K562 (cell line): ENCODE measurements at regions not wholly inside any gene's neighbourhood (a gene's known extent, or its start where the extent isn't known, plus 50 kb on each side); places are given as distances from the start of the nearest gene placed in this dataset.
A peak's percentile ranks its signal among the peaks of the same experiment; 100 is the strongest.

Experiments used
- ATAC-seq: fragments of 200-7000 bp; cut with Tn5 transposase; 3 replicates; pipeline ENCODE4 v1.9.1; 2020; ENCODE audit warnings: moderate library complexity
- BruUV-seq: library from RNA; stranded (reverse); fragments of 400-500 nt; replicated peaks from 2 replicates; lab custom pipeline; 2021; lab: Mats Ljungman, UMichigan
- CTCF ChIA-PET: fragments of 300-600 bp; formaldehyde crosslinking; extraction: SDS; loops from one replicate; lab custom pipeline; 2021; ENCODE audit warnings: low intra/inter-chr PET ratio; lab: Yijun Ruan, JAX
- POLR2A ChIA-PET: fragments of 300-600, 350-650 bp; sonication (Branson Sonifier 250); formaldehyde crosslinking; extraction: SDS; loops from one replicate; lab custom pipeline; 2021; ENCODE audit warnings: antibody characterized with exemption, inconsistent platforms; lab: Yijun Ruan, JAX
- DNase-seq, 4 experiments: peaks; one replicate each; pipeline versions ENCODE4 v3.0.0 to v3.0.0-alpha.2; 2011 to 2018; ENCODE audit warnings: low spot score in 3 of 4, mixed read lengths in 3 of 4; ENCODE audit errors: extremely low read depth in 1 of 4
- FAIRE-seq: peaks from 2 replicates; lab custom pipeline; 2011; peaks lifted over from hg19 to GRCh38; lab: Jason Lieb, UNC
- H2AFZ ChIP-seq: 2 replicates; pipeline ENCODE4 v1.6.0; 2011; ENCODE audit warnings: low read depth, low read length, control low read depth, inconsistent platforms
- H3K27ac ChIP-seq: fragments of 200-600 bp; 3 replicates; pipeline ENCODE4 v1.8.0; 2011; ENCODE audit warnings: low read depth, mild to moderate bottlenecking, control low read depth, inconsistent platforms, low read length, moderate library complexity, mixed read lengths; ENCODE audit errors: extremely low read depth
- H3K27me3 ChIP-seq, 2 experiments: fragments of 300-600 bp in 1 of 2; 2 replicates in 1 of 2; 3 replicates in 1 of 2; pipeline versions ENCODE4 v1.6.0 to v1.8.0; 2011; ENCODE audit warnings: inconsistent platforms in 2 of 2, low read length in 2 of 2, mild to moderate bottlenecking in 1 of 2, mixed read lengths in 1 of 2, moderate library complexity in 1 of 2; ENCODE audit not compliant: control insufficient read depth in 2 of 2, insufficient read depth in 2 of 2
- H3K36me3 ChIP-seq: fragments of 300-600 bp; 3 replicates; pipeline ENCODE4 v1.8.0; 2011; ENCODE audit warnings: mild to moderate bottlenecking, low read length, inconsistent platforms; ENCODE audit not compliant: control insufficient read depth, insufficient read depth
- H3K4me1 ChIP-seq, 2 experiments: fragments of 200-600 bp in 1 of 2; replicated peaks in 1 of 2; 2 replicates in 1 of 2; 3 replicates in 1 of 2; pipeline versions ENCODE4 v1.5.1 to v1.8.0; 2011; ENCODE audit warnings: inconsistent platforms in 2 of 2, low read length in 2 of 2, mild to moderate bottlenecking in 1 of 2, mixed read lengths in 1 of 2, moderate library complexity in 1 of 2; ENCODE audit not compliant: control insufficient read depth in 2 of 2, insufficient read depth in 2 of 2
- H3K4me2 ChIP-seq: 2 replicates; pipeline ENCODE4 v1.6.1; 2011; ENCODE audit warnings: low read length, control low read depth, inconsistent platforms, mixed read lengths; ENCODE audit not compliant: insufficient read depth
- H3K4me3 ChIP-seq: fragments of 200-600 bp; sonication (generic), shearing (Covaris generic); 2 replicates; pipeline ENCODE4 v1.5.1; 2016; ENCODE audit warnings: control low read depth, inconsistent platforms
- H3K79me2 ChIP-seq: fragments of 200-600 bp; 3 replicates; pipeline ENCODE4 v1.8.0; 2011; ENCODE audit warnings: low read length, inconsistent platforms; ENCODE audit not compliant: control insufficient read depth, insufficient read depth
- H3K9ac ChIP-seq, 2 experiments: 2 replicates each; pipeline versions ENCODE4 v1.6.0 to v1.6.1; 2011; ENCODE audit warnings: low read depth in 2 of 2, low read length in 2 of 2, control low read depth in 1 of 2, inconsistent platforms in 1 of 2, mild to moderate bottlenecking in 1 of 2, mixed read lengths in 1 of 2; ENCODE audit not compliant: insufficient read depth in 1 of 2
- H3K9me1 ChIP-seq: one replicate; pipeline ENCODE4 v1.6.0; 2011; ENCODE audit warnings: inconsistent platforms, mild to moderate bottlenecking, low read length, moderate library complexity; ENCODE audit not compliant: control insufficient read depth, insufficient read depth
- H3K9me3 ChIP-seq: replicated peaks from 2 replicates; pipeline ENCODE4 v1.5.1; 2011; ENCODE audit warnings: low read depth, low read length, inconsistent platforms; ENCODE audit not compliant: control insufficient read depth, insufficient read depth
- H4K20me1 ChIP-seq: replicated peaks from 2 replicates; pipeline ENCODE4 v1.6.1; 2011; ENCODE audit warnings: low read length, inconsistent platforms, mixed read lengths; ENCODE audit not compliant: control insufficient read depth, insufficient read depth
- ADNP ChIP-seq: fragments of 200-800 bp; sonication (Bioruptor generic); IDR thresholded peaks from 2 replicates; pipeline ENCODE4 v1.6.1; 2016; ENCODE audit warnings: missing genetic modification characterization, missing compliant biosample characterization
- EP300 ChIP-seq: IDR thresholded peaks from 2 replicates; pipeline ENCODE4 v1.6.1; 2012; ENCODE audit warnings: low read length, improper control_type of control experiment
- FOS ChIP-seq: IDR thresholded peaks from 3 replicates; pipeline ENCODE4 v1.6.1; 2011; ENCODE audit not compliant: insufficient read length; ENCODE audit errors: extremely low read depth
- MAFK ChIP-seq: IDR thresholded peaks from 2 replicates; pipeline ENCODE4 v1.6.1; 2011; ENCODE audit warnings: low read length, improper control_type of control experiment
- NFATC3 ChIP-seq: fragments of 450-650 bp; IDR thresholded peaks from 2 replicates; pipeline ENCODE4 v1.6.1; 2017; ENCODE audit warnings: mild to moderate bottlenecking
- NONO ChIP-seq, 2 experiments: fragments of 200-400 bp in 1 of 2; fragments of 450-650 bp in 1 of 2; formaldehyde crosslinking in 1 of 2; IDR thresholded peaks; 2 replicates each; pipeline ENCODE4 v1.6.1; 2017; ENCODE audit warnings: low read depth in 2 of 2, mild to moderate bottlenecking in 2 of 2, moderate library complexity in 2 of 2, low read length in 1 of 2
- POLR2AphosphoS2 ChIP-seq: IDR thresholded peaks from 2 replicates; pipeline ENCODE4 v1.6.1; 2012; ENCODE audit warnings: low read length, improper control_type of control experiment
- SMAD1 ChIP-seq: fragments of 150-350 bp; IDR thresholded peaks from 2 replicates; pipeline ENCODE4 v1.6.1; 2014; ENCODE audit warnings: low read length, low read depth; ENCODE audit not compliant: partially characterized antibody
- TAL1 ChIP-seq: fragments of 450-650 bp; IDR thresholded peaks from 2 replicates; pipeline ENCODE4 v1.6.1; 2016; ENCODE audit warnings: mild to moderate bottlenecking
- TARDBP ChIP-seq: fragments of 450-650 bp; IDR thresholded peaks from 2 replicates; pipeline ENCODE4 v1.6.1; 2016
- XRCC4 ChIP-seq: IDR thresholded peaks from one replicate; pipeline ENCODE4 v1.6.1; 2011; ENCODE audit not compliant: insufficient read depth, insufficient read length; ENCODE audit errors: extremely low read depth
- ZNF121 ChIP-seq: sonication (generic); formaldehyde crosslinking; conservative IDR thresholded peaks from 2 replicates; pipeline ENCODE4 v1.8.0; 2022; ENCODE audit warnings: missing genetic modification reagents
- ZNF140 ChIP-seq: fragments of 250-450 bp; sonication (Bioruptor Pico); IDR thresholded peaks from 2 replicates; pipeline ENCODE4 v1.8.0; 2021; ENCODE audit warnings: moderate library complexity, mild to moderate bottlenecking, inconsistent platforms
- ZNF395 ChIP-seq: fragments of 200-800 bp; sonication (Bioruptor generic); IDR thresholded peaks from 2 replicates; pipeline ENCODE4 v1.6.1; 2017; ENCODE audit warnings: missing genetic modification characterization, missing compliant biosample characterization
- ZNF444 ChIP-seq: fragments of 250-450 bp; sonication (Bioruptor Pico); IDR thresholded peaks from 2 replicates; pipeline ENCODE4 v1.4.0; 2020; ENCODE audit warnings: mild to moderate bottlenecking, moderate library complexity
- ZNF57 ChIP-seq: fragments of 450-650 bp; formaldehyde crosslinking; IDR thresholded peaks from 2 replicates; pipeline ENCODE4 v1.4.0; 2020; ENCODE audit warnings: mild to moderate bottlenecking, moderate library complexity
- ZZZ3 ChIP-seq: fragments of 450-650 bp; IDR thresholded peaks from 2 replicates; pipeline ENCODE4 v1.6.1; 2016; ENCODE audit warnings: antibody characterized with exemption, mild to moderate bottlenecking, moderate library complexity
- WGBS: fragments of 100-300 bp; shearing (Covaris generic); methylation state at CpG from one replicate; pipeline ENCODE4 v1.1.6; 2016; ENCODE audit warnings: low coverage, mixed read lengths; ENCODE audit not compliant: insufficient coverage; ENCODE audit errors: missing lambda C conversion rate; 5-methylcytosine and 5-hydroxymethylcytosine counted together
- in situ Hi-C: fragments of 300-500 bp; cut with MboI; formaldehyde crosslinking; loops from 4 replicates; pipeline ENCODE4 v1.15.0; 2018; ENCODE audit warnings: inconsistent platforms, mixed read lengths
- intact Hi-C: fragments of 100-400 bp; cut with micrococcal nuclease; formaldehyde crosslinking; loops from 2 replicates; pipeline ENCODE4 v1.14.2; 2022
- TF ChIP-seq, protein P1 (sequence below): sonication (generic); formaldehyde crosslinking; IDR thresholded peaks from 2 replicates; pipeline ENCODE4 v1.8.0; 2023; ENCODE audit warnings: mild to moderate bottlenecking, missing genetic modification reagents
- TF ChIP-seq, protein P2 (sequence below): sonication (generic); formaldehyde crosslinking; IDR thresholded peaks from 2 replicates; pipeline ENCODE4 v1.9.0; 2022; ENCODE audit warnings: mild to moderate bottlenecking, missing genetic modification reagents

DNA sequence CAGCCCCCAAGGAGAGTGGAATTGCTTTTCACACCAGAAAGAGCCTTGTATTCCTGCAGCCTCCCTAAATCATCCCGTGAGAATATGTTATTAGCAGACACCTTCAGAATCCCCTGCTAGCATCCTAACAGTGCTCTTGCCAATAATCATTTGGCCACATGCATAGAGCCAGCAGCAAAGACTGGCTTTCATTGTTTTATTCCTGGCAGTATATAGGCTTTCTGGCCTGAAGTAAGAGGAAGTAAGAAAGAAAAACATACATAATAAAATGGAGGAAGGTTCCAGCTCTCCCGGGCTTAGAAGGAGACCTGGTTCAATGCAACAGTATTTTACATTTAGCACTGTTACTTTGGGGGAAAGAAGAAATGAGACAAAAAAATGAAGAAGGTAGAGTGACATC lies 176.7 kb upstream of the ATF7IP start:
- H3K27ac ChIP-seq: no peak overlapping the region
- CTCF ChIA-PET: no interaction called here
- H3K9me3 ChIP-seq: no peaks in the 10 kb centered on the region
- no peak for DNase-seq
- H3K4me1 ChIP-seq: peaks cover 0 to 2% of the 10 kb centered on the region in 2 experiments; a peak in 1 of 5 replicates
- no peak for FAIRE-seq
- H3K79me2 ChIP-seq: no peaks in the 10 kb centered on the region
- no peak overlapping the region for H3K4me3 ChIP-seq
- H3K36me3 ChIP-seq: no peaks in the 10 kb centered on the region
- in situ Hi-C loops: no loop called here
- POLR2A ChIA-PET: no interaction called here
- 0% methylated on average over 2 of the region's 2 CpGs for WGBS
- BruUV-seq: no TSS peak
- intact Hi-C loops: loop anchor here (5.0 kb wide), 2 partner anchors 49 to 264 kb away; no protein-coding TSS in a partner anchor
- H3K27me3 ChIP-seq: no peaks in the 10 kb centered on the region
- no peak for ATAC-seq
- no peak overlapping the region for H3K4me2 ChIP-seq
- no peaks in the 10 kb centered on the region for H4K20me1 ChIP-seq
- H3K9ac ChIP-seq: no peak overlapping the region
- TF ChIP-seq, protein P1, sequence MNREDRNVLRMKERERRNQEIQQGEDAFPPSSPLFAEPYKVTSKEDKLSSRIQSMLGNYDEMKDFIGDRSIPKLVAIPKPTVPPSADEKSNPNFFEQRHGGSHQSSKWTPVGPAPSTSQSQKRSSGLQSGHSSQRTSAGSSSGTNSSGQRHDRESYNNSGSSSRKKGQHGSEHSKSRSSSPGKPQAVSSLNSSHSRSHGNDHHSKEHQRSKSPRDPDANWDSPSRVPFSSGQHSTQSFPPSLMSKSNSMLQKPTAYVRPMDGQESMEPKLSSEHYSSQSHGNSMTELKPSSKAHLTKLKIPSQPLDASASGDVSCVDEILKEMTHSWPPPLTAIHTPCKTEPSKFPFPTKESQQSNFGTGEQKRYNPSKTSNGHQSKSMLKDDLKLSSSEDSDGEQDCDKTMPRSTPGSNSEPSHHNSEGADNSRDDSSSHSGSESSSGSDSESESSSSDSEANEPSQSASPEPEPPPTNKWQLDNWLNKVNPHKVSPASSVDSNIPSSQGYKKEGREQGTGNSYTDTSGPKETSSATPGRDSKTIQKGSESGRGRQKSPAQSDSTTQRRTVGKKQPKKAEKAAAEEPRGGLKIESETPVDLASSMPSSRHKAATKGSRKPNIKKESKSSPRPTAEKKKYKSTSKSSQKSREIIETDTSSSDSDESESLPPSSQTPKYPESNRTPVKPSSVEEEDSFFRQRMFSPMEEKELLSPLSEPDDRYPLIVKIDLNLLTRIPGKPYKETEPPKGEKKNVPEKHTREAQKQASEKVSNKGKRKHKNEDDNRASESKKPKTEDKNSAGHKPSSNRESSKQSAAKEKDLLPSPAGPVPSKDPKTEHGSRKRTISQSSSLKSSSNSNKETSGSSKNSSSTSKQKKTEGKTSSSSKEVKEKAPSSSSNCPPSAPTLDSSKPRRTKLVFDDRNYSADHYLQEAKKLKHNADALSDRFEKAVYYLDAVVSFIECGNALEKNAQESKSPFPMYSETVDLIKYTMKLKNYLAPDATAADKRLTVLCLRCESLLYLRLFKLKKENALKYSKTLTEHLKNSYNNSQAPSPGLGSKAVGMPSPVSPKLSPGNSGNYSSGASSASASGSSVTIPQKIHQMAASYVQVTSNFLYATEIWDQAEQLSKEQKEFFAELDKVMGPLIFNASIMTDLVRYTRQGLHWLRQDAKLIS (CRISPR knock-in tag): no peak
- TF ChIP-seq, protein P2, sequence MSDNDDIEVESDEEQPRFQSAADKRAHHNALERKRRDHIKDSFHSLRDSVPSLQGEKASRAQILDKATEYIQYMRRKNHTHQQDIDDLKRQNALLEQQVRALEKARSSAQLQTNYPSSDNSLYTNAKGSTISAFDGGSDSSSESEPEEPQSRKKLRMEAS (CRISPR knock-in tag): no peak
- TF ChIP-seq ADNP (tag) (no peak), ZNF57 (CRISPR knock-in tag) (no peak), MAFK (no peak), SMAD1 (no peak), ZNF140 (CRISPR knock-in tag) (no peak), EP300 (no peak), NFATC3 (no peak), ZNF121 (no peak), TARDBP (no peak), ZNF395 (CRISPR knock-in tag) (no peak), XRCC4 (no peak), ZNF444 (no peak), ZZZ3 (no peak), POLR2AphosphoS2 (no peak), NONO (IDR thresholded peaks at IDR 0.05; ENCODE audit: low read depth in 2 of 2, low read length in 1 of 2) (no peak), TAL1 (no peak), FOS (no peak)
- TF ChIP-seq, all 486 proteins: peak for 0
- Histone ChIP-seq H2AFZ (peak overlapping the region; percentile 39; the same call in 1 of the 2 replicates), H3K9me1 (no peaks in the 10 kb centered on the region)
